IMR-90 (cell line): ENCODE measurements at regions not wholly inside any gene's neighbourhood (a gene's known extent, or its start where the extent isn't known, plus 50 kb on each side); places are given as distances from the start of the nearest gene placed in this dataset.
A peak's percentile ranks its signal among the peaks of the same experiment; 100 is the strongest.

Experiments
- ATAC-seq: fragments of 200-7000 bp; cut with Tn5 transposase; 2 replicates; pipeline ENCODE4 v1.9.1; 2020; ENCODE audit warnings: low read depth, mild to moderate bottlenecking, moderate library complexity
- BruUV-seq: library from RNA; stranded (reverse); fragments of 400-500 nt; replicated peaks from 2 replicates; lab custom pipeline; 2021; lab: Mats Ljungman, UMichigan
- CTCF ChIA-PET: fragments of 300-600 bp; formaldehyde crosslinking; extraction: SDS; loops from one replicate; lab custom pipeline; 2021; ENCODE audit warnings: antibody characterized with exemption; lab: Yijun Ruan, JAX
- POLR2A ChIA-PET: fragments of 300-600 bp; sonication (Branson Sonifier 250); formaldehyde crosslinking; loops from one replicate; lab custom pipeline; 2022; ENCODE audit warnings: antibody characterized with exemption; ENCODE audit not compliant: unreplicated experiment; lab: Charles Lee
- DNase-seq: peaks from one replicate; pipeline ENCODE4 v3.0.0; 2013
- H2AFZ ChIP-seq: replicated peaks from 2 replicates; pipeline ENCODE3; 2013; ENCODE audit warnings: low read length, mild to moderate bottlenecking; ENCODE audit not compliant: poor library complexity
- H2AK5ac ChIP-seq: 2 replicates; pipeline ENCODE4 v1.6.1; 2013; ENCODE audit warnings: low read depth, low read length, inconsistent platforms
- H2AK9ac ChIP-seq: replicated peaks from 2 replicates; pipeline ENCODE3; 2013; ENCODE audit warnings: mild to moderate bottlenecking, low read depth, low read length, moderate library complexity; ENCODE audit not compliant: poor library complexity
- H2BK120ac ChIP-seq: 2 replicates; pipeline ENCODE4 v1.6.1; 2013; ENCODE audit warnings: low read depth, low read length, inconsistent platforms
- H2BK15ac ChIP-seq: 3 replicates; pipeline ENCODE4 v1.6.1; 2013; ENCODE audit warnings: low read depth, low read length, inconsistent platforms
- H2BK20ac ChIP-seq: 2 replicates; pipeline ENCODE4 v1.6.1; 2013; ENCODE audit warnings: low read depth, mild to moderate bottlenecking, inconsistent platforms, low read length, moderate library complexity
- H2BK5ac ChIP-seq: 2 replicates; pipeline ENCODE4 v1.6.1; 2013; ENCODE audit warnings: mild to moderate bottlenecking, low read depth, low read length, inconsistent platforms; ENCODE audit not compliant: poor library complexity, severe bottlenecking
- H3K14ac ChIP-seq: replicated peaks from 2 replicates; pipeline ENCODE4 v1.6.1; 2013; ENCODE audit warnings: low read depth, low read length, inconsistent platforms
- H3K18ac ChIP-seq: 2 replicates; pipeline ENCODE4 v1.6.1; 2013; ENCODE audit warnings: low read depth, low read length, control low read depth
- H3K23ac ChIP-seq: 2 replicates; pipeline ENCODE4 v1.6.1; 2013; ENCODE audit warnings: low read depth, low read length, inconsistent platforms
- H3K27ac ChIP-seq: 2 replicates; pipeline ENCODE4 v1.5.1; 2013; ENCODE audit warnings: mild to moderate bottlenecking, control low read depth, low read length; ENCODE audit not compliant: insufficient read depth
- H3K27me3 ChIP-seq: 2 replicates; pipeline ENCODE4 v1.6.1; 2013; ENCODE audit warnings: low read length; ENCODE audit not compliant: control insufficient read depth, insufficient read depth
- H3K36me3 ChIP-seq: 2 replicates; pipeline ENCODE4 v1.6.1; 2013; ENCODE audit warnings: low read length, mixed read lengths; ENCODE audit not compliant: control insufficient read depth, insufficient read depth
- H3K4ac ChIP-seq: 2 replicates; pipeline ENCODE4 v1.6.1; 2013; ENCODE audit warnings: low read depth, low read length, inconsistent platforms
- H3K4me1 ChIP-seq: 2 replicates; pipeline ENCODE4 v1.6.1; 2013; ENCODE audit warnings: low read length, mixed read lengths; ENCODE audit not compliant: control insufficient read depth, insufficient read depth
- H3K4me2 ChIP-seq: 2 replicates; pipeline ENCODE4 v1.6.1; 2013; ENCODE audit warnings: low read depth, mild to moderate bottlenecking, control low read depth, low read length, moderate library complexity
- H3K4me3 ChIP-seq: 2 replicates; pipeline ENCODE4 v1.5.1; 2013; ENCODE audit warnings: low read depth, mild to moderate bottlenecking, control low read depth, low read length, moderate library complexity; ENCODE audit not compliant: insufficient read depth
- H3K56ac ChIP-seq: 2 replicates; pipeline ENCODE4 v1.6.1; 2013; ENCODE audit warnings: low read length, inconsistent platforms; ENCODE audit not compliant: insufficient read depth; ENCODE audit errors: extremely low read depth
- H3K79me1 ChIP-seq, 2 experiments: 2 replicates each; pipeline ENCODE4 v1.6.1; 2013; ENCODE audit warnings: low read length in 2 of 2, inconsistent platforms in 1 of 2, low read depth in 1 of 2
- H3K9ac ChIP-seq: 2 replicates; pipeline ENCODE4 v1.6.1; 2013; ENCODE audit warnings: low read depth, low read length, control low read depth
- H3K9me1 ChIP-seq: 2 replicates; pipeline ENCODE4 v1.6.1; 2013; ENCODE audit warnings: low read length, inconsistent platforms; ENCODE audit not compliant: insufficient read depth
- H3K9me3 ChIP-seq: 2 replicates; pipeline ENCODE4 v1.6.1; 2013; ENCODE audit warnings: low read length; ENCODE audit not compliant: control insufficient read depth, insufficient read depth
- H4K20me1 ChIP-seq: 2 replicates; pipeline ENCODE4 v1.6.1; 2013; ENCODE audit warnings: low read length, inconsistent platforms; ENCODE audit not compliant: insufficient read depth
- H4K5ac ChIP-seq: 2 replicates; pipeline ENCODE4 v1.6.1; 2013; ENCODE audit warnings: mild to moderate bottlenecking, low read depth, low read length, control low read depth
- H4K8ac ChIP-seq, 2 experiments: 2 replicates each; pipeline ENCODE4 v1.6.1; 2013; ENCODE audit warnings: low read depth in 2 of 2, low read length in 2 of 2, control low read depth in 1 of 2, inconsistent platforms in 1 of 2
- H4K91ac ChIP-seq: 2 replicates; pipeline ENCODE4 v1.6.1; 2013; ENCODE audit warnings: low read depth, low read length, inconsistent platforms; ENCODE audit not compliant: insufficient read depth
- CHD1 ChIP-seq: IDR thresholded peaks from 2 replicates; pipeline ENCODE4 v1.6.1; 2012; ENCODE audit warnings: low read depth, low read length, improper control_type of control experiment
- MAZ ChIP-seq: IDR thresholded peaks from 2 replicates; pipeline ENCODE4 v1.6.1; 2012; ENCODE audit warnings: low read depth, mild to moderate bottlenecking, low read length, improper control_type of control experiment, moderate library complexity, borderline replicate concordance
- RAD21 ChIP-seq: IDR thresholded peaks from 2 replicates; pipeline ENCODE4 v1.6.1; 2012; ENCODE audit warnings: low read length, improper control_type of control experiment
- WGBS, 2 experiments: methylation state at CpG; one replicate each; pipeline versions ENCODE4 v1.1.5 to v1.1.7; 2013; ENCODE audit warnings: missing lambda C conversion rate in 2 of 2; ENCODE audit not compliant: insufficient read length in 1 of 2; ENCODE audit errors: extremely low coverage in 2 of 2; 5-methylcytosine and 5-hydroxymethylcytosine counted together
- dilution Hi-C: fragments of 300-500 bp; cut with HindIII; formaldehyde crosslinking; loops from one replicate; pipeline ENCODE4 v1.14.3; 2018; ENCODE audit warnings: low sequenced_read_pairs; ENCODE audit not compliant: unreplicated experiment
- in situ Hi-C: fragments of 300-500 bp; cut with MboI; formaldehyde crosslinking; loops from 3 replicates; pipeline ENCODE4 v1.14.3; 2019; ENCODE audit warnings: low sequenced_read_pairs, inconsistent platforms, mixed read lengths
- intact Hi-C: fragments of 100-400 bp; cut with micrococcal nuclease; formaldehyde crosslinking; loops from 2 replicates; pipeline ENCODE4 v1.10.0; 2022
- TF ChIP-seq, protein P1 (sequence below): fragments of 150-350 bp; IDR thresholded peaks from 2 replicates; pipeline ENCODE4 v1.6.1; 2017; ENCODE audit warnings: mild to moderate bottlenecking, antibody characterized with exemption, low read length, low read depth

DNA sequence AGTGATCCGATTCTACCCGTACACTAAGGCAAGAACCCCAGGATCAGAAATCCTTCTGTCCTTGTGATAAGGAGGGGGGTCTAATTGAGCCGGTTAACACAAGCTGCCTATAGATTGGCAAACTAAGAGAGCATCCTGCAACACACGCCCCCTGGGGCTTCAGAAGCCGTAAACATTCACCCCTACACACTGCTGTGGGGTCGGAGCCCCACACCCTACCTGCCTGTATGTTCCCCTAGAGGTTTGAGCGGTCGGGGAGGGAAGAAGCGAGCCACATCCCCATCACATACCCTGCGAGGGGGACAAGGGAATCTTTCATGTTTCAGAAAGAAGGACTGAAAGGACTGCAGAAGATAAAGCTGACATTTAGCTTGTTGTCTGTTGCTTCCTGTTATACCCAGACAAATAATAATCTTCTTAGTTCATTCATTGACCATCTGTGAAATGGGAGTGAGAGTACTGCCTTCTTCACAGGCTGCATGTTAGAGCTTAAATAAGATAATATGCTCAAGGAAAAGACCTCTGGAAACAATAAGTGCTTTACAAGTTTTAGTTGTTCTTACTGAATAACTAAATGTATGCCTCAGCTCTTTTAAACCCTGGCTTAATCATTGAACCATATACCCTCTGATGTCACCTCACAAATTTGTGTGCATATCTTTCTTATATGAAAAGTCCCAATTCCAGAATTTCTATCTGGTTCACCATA, 74.2 kb upstream of the RNF217 start:
- no peak overlapping the region for H2BK15ac ChIP-seq
- peaks cover 2% of the 10 kb centered on the region; the same call in 1 of the 2 replicates for H3K4me1 ChIP-seq
- ChIA-PET POLR2A (no interaction called here), CTCF (interaction anchor here (0.5 kb wide), 1 partner anchor 789 kb away, joined by 5 read pairs; no protein-coding TSS in a partner anchor)
- H2AK5ac ChIP-seq: no peak overlapping the region
- H3K27ac ChIP-seq: no peak overlapping the region
- no peaks in the 10 kb centered on the region for H4K20me1 ChIP-seq
- no peak overlapping the region; the same call in 1 of the 2 replicates for H4K5ac ChIP-seq
- no peak overlapping the region for H4K8ac ChIP-seq
- no peaks in the 10 kb centered on the region for H3K9me1 ChIP-seq
- H3K9me3 ChIP-seq: no peaks in the 10 kb centered on the region
- BruUV-seq: no TSS peak
- TF ChIP-seq CHD1 (no peak), RAD21 (no peak), MAZ (no peak)
- TF ChIP-seq, protein P1, sequence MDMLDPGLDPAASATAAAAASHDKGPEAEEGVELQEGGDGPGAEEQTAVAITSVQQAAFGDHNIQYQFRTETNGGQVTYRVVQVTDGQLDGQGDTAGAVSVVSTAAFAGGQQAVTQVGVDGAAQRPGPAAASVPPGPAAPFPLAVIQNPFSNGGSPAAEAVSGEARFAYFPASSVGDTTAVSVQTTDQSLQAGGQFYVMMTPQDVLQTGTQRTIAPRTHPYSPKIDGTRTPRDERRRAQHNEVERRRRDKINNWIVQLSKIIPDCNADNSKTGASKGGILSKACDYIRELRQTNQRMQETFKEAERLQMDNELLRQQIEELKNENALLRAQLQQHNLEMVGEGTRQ: no peak
- no peak overlapping the region for H3K4me3 ChIP-seq
- no peak overlapping the region for H3K14ac ChIP-seq
- H3K79me1 ChIP-seq: no peaks in the 10 kb centered on the region
- no peak overlapping the region for H2AK9ac ChIP-seq
- intact Hi-C loops (no loop called here), dilution Hi-C loops (no loop called here), in situ Hi-C loops (no loop called here)
- 0 out of 2 replicates have a peak overlapping the region, but pooled peaks have one; percentile 3 for H2BK20ac ChIP-seq
- no peak overlapping the region for H2AFZ ChIP-seq
- DNase-seq (no peak), ATAC-seq (no peak)
- no peak overlapping the region for H2BK120ac ChIP-seq
- H3K23ac ChIP-seq: 0 out of 2 replicates have a peak overlapping the region, but pooled peaks have one; percentile 16
- H3K56ac ChIP-seq: no peak overlapping the region
- no peak overlapping the region for H2BK5ac ChIP-seq
- no peak overlapping the region for H4K91ac ChIP-seq
- WGBS, 2 experiments: no CpG with 5 or more reads among the region's 10 CpGs
- H3K4me2 ChIP-seq: peak overlapping the region; percentile 71; the same call in 1 of the 2 replicates
- H3K27me3 ChIP-seq: no peaks in the 10 kb centered on the region
- no peak overlapping the region for H3K18ac ChIP-seq
- no peak overlapping the region for H3K9ac ChIP-seq
- H3K36me3 ChIP-seq: no peaks in the 10 kb centered on the region
- H3K4ac ChIP-seq: no peak overlapping the region
